HG02852 (cell line): ENCODE measurements at regions not wholly inside any gene's neighbourhood (a gene's known extent, or its start where the extent isn't known, plus 50 kb on each side); places are given as distances from the start of the nearest gene placed in this dataset.

Experiments used
- ATAC-seq: cut with Tn5 transposase; IDR thresholded peaks from one replicate; pipeline ENCODE4 v1.9.1; 2021; ENCODE audit warnings: mild to moderate bottlenecking, moderate library complexity; ENCODE audit not compliant: unreplicated experiment

- no peak for ATAC-seq
These were observed 198.6 kb downstream of the TLE1 start for GRCh38 chr9:81490605-81491331.

- no peak for ATAC-seq
These were observed 200.3 kb downstream of the TLE1 start for GRCh38 chr9:81489046-81489445.

- no peak for ATAC-seq
These were observed 208.3 kb downstream of the TLE1 start for GRCh38 chr9:81480828-81481604.

GRCh38 chr9:81479573-81479972 is 209.8 kb downstream of the TLE1 start:
- no peak for ATAC-seq

- no peak for ATAC-seq
These were observed 211.7 kb downstream of the TLE1 start for GRCh38 chr9:81477669-81478068.

GRCh38 chr9:81476813-81477490 is 212.4 kb downstream of the TLE1 start:
- no peak for ATAC-seq

GRCh38 chr9:81474792-81475191 is 214.6 kb downstream of the TLE1 start:
- no peak for ATAC-seq

GRCh38 chr9:81474125-81474524 is 215.2 kb downstream of the TLE1 start:
- ATAC-seq, result no peak

- no peak for ATAC-seq
These were observed 215.6 kb downstream of the TLE1 start for GRCh38 chr9:81473708-81474107.

- no peak for ATAC-seq
These were observed 216.1 kb downstream of the TLE1 start for GRCh38 chr9:81473206-81473605.

GRCh38 chr9:81472701-81473100 is 216.6 kb downstream of the TLE1 start:
- ATAC-seq, result no peak

- ATAC-seq, result no peak
These were observed 218.5 kb downstream of the TLE1 start for GRCh38 chr9:81470864-81471263.

- ATAC-seq, result no peak
These were observed 221.2 kb downstream of the TLE1 start for GRCh38 chr9:81468084-81468595.

GRCh38 chr9:81466981-81467380 is 222.4 kb downstream of the TLE1 start:
- ATAC-seq, result no peak

GRCh38 chr9:81465468-81466011 is 223.8 kb downstream of the TLE1 start:
- no peak for ATAC-seq

- no peak for ATAC-seq
These were observed 226.5 kb downstream of the TLE1 start for GRCh38 chr9:81462801-81463200.

- ATAC-seq, result no peak
These were observed 228.2 kb downstream of the TLE1 start for GRCh38 chr9:81461196-81461595.

- ATAC-seq, result no peak
These were observed 228.7 kb downstream of the TLE1 start for GRCh38 chr9:81460693-81461092.

GRCh38 chr9:81459591-81459990 is 229.8 kb downstream of the TLE1 start:
- no peak for ATAC-seq

- ATAC-seq, result no peak
These were observed 232.8 kb downstream of the TLE1 start for GRCh38 chr9:81456431-81457006.
